HepG2 (cell line): ENCODE measurements at regions not wholly inside any gene's neighbourhood (a gene's known extent, or its start where the extent isn't known, plus 50 kb on each side); places are given as distances from the start of the nearest gene placed in this dataset.

ENCODE experiments used
- ATAC-seq: fragments of 200-7000 bp; cut with Tn5 transposase; 3 replicates; pipeline ENCODE4 v1.9.1; 2020; ENCODE audit warnings: mild to moderate bottlenecking, moderate library complexity
- BruUV-seq: library from RNA; stranded (reverse); fragments of 400-500 nt; replicated peaks from 2 replicates; lab custom pipeline; 2021; lab: Mats Ljungman, UMichigan
- CTCF ChIA-PET: fragments of 300-600 bp; formaldehyde crosslinking; extraction: SDS; loops from one replicate; lab custom pipeline; 2021; ENCODE audit warnings: low total read pairs, inconsistent platforms, low intra/inter-chr PET ratio; lab: Yijun Ruan, JAX
- POLR2A ChIA-PET: fragments of 350-600 bp; sonication (Branson Sonifier 250); formaldehyde crosslinking; loops from one replicate; lab custom pipeline; 2020; ENCODE audit warnings: antibody characterized with exemption, inconsistent platforms; lab: Yijun Ruan, JAX
- DNase-seq: peaks from one replicate; pipeline ENCODE4 v3.0.0-alpha.2; 2015; ENCODE audit warnings: low spot score
- FAIRE-seq: peaks from 3 replicates; lab custom pipeline; 2011; peaks lifted over from hg19 to GRCh38; lab: Jason Lieb, UNC
- H2AFZ ChIP-seq: one replicate; pipeline ENCODE4 v1.6.1; 2011; ENCODE audit warnings: low read length, inconsistent platforms
- H3K27ac ChIP-seq: fragments of 300-600 bp; 3 replicates; pipeline ENCODE4 v1.8.0; 2011; ENCODE audit warnings: mixed run types, mild to moderate bottlenecking, mixed read lengths, low read length, inconsistent platforms; ENCODE audit not compliant: insufficient read depth; ENCODE audit errors: extremely low read length
- H3K27me3 ChIP-seq, 2 experiments: fragments of 200-600 bp in 1 of 2; 2 replicates in 1 of 2; 3 replicates in 1 of 2; pipeline versions ENCODE4 v1.6.0 to v1.8.0; 2011; ENCODE audit warnings: low read length in 2 of 2, mild to moderate bottlenecking in 2 of 2, moderate library complexity in 2 of 2, inconsistent platforms in 1 of 2; ENCODE audit not compliant: insufficient read depth in 2 of 2, control insufficient read depth in 1 of 2
- H3K36me3 ChIP-seq, 2 experiments: fragments of 200-600 bp in 1 of 2; replicated peaks in 1 of 2; 2 replicates in 1 of 2; 3 replicates in 1 of 2; pipeline versions ENCODE4 v1.5.1 to v1.8.0; 2011; ENCODE audit warnings: low read length in 2 of 2, inconsistent platforms in 1 of 2; ENCODE audit not compliant: insufficient read depth in 2 of 2, control insufficient read depth in 1 of 2
- H3K4me1 ChIP-seq: 2 replicates; pipeline ENCODE4 v1.5.1; 2012; ENCODE audit warnings: low read length, inconsistent platforms; ENCODE audit not compliant: insufficient read depth
- H3K4me2 ChIP-seq: 2 replicates; pipeline ENCODE4 v1.6.0; 2011; ENCODE audit warnings: low read depth, low read length, inconsistent platforms
- H3K4me3 ChIP-seq, 3 experiments: fragments of 200-600 bp in 1 of 3; sonication (generic), shearing (Covaris generic) in 1 of 3; replicated peaks in 1 of 3; 2 replicates each; pipeline ENCODE4 v1.5.1; 2011 to 2016; ENCODE audit warnings: low read length in 3 of 3, inconsistent platforms in 2 of 3, low read depth in 2 of 3, mild to moderate bottlenecking in 2 of 3, control low read depth in 1 of 3, mixed read lengths in 1 of 3; ENCODE audit not compliant: insufficient read depth in 1 of 3
- H3K79me2 ChIP-seq: one replicate; pipeline ENCODE4 v1.6.1; 2011; ENCODE audit warnings: low read length, inconsistent platforms; ENCODE audit not compliant: insufficient read depth
- H3K9ac ChIP-seq: 2 replicates; pipeline ENCODE4 v1.6.0; 2011; ENCODE audit warnings: mild to moderate bottlenecking, low read depth, low read length, inconsistent platforms; ENCODE audit not compliant: insufficient read depth
- H3K9me3 ChIP-seq: 2 replicates; pipeline ENCODE4 v1.5.1; 2012; ENCODE audit warnings: mild to moderate bottlenecking, low read length
- H4K20me1 ChIP-seq: 2 replicates; pipeline ENCODE4 v1.6.0; 2011; ENCODE audit warnings: inconsistent platforms, mild to moderate bottlenecking, low read length, moderate library complexity; ENCODE audit not compliant: insufficient read depth
- HDAC1 ChIP-seq: sonication (generic); formaldehyde crosslinking; IDR thresholded peaks from 2 replicates; pipeline ENCODE4 v1.5.1; 2020; ENCODE audit warnings: mild to moderate bottlenecking, missing genetic modification reagents
- HOXD1 ChIP-seq: sonication (generic); formaldehyde crosslinking; IDR thresholded peaks from 2 replicates; pipeline ENCODE4 v1.5.0; 2020; ENCODE audit warnings: missing genetic modification reagents
- MEF2D ChIP-seq: sonication (generic); formaldehyde crosslinking; IDR thresholded peaks from 2 replicates; pipeline ENCODE4 v1.5.1; 2020; ENCODE audit warnings: mild to moderate bottlenecking, missing genetic modification reagents
- MLLT10 ChIP-seq: sonication (generic); formaldehyde crosslinking; IDR thresholded peaks from 2 replicates; pipeline ENCODE4 v1.4.0; 2020; ENCODE audit warnings: missing genetic modification reagents
- POLR2A ChIP-seq, 2 experiments: IDR thresholded peaks; 2 replicates each; pipeline ENCODE4 v1.6.1; 2011; ENCODE audit warnings: low read depth in 2 of 2, low read length in 2 of 2, mild to moderate bottlenecking in 1 of 2, moderate library complexity in 1 of 2; ENCODE audit not compliant: insufficient read depth in 1 of 2
- REL ChIP-seq: sonication (generic); formaldehyde crosslinking; conservative IDR thresholded peaks from 2 replicates; pipeline ENCODE4 v1.8.0; 2022; ENCODE audit warnings: mild to moderate bottlenecking, missing genetic modification reagents, moderate library complexity
- ZBTB42 ChIP-seq: sonication (generic); formaldehyde crosslinking; IDR thresholded peaks from 2 replicates; pipeline ENCODE4 v1.5.0; 2020; ENCODE audit warnings: mild to moderate bottlenecking, missing genetic modification reagents
- ZNF124 ChIP-seq: sonication (generic); formaldehyde crosslinking; IDR thresholded peaks from 2 replicates; pipeline ENCODE4 v1.4.0; 2020; ENCODE audit warnings: missing genetic modification reagents
- ZNF660 ChIP-seq: sonication (generic); formaldehyde crosslinking; IDR thresholded peaks from 2 replicates; pipeline ENCODE4 v1.5.1; 2020; ENCODE audit warnings: mild to moderate bottlenecking, low read depth, missing genetic modification reagents, borderline replicate concordance
- ZZZ3 ChIP-seq: sonication (generic); formaldehyde crosslinking; IDR thresholded peaks from 2 replicates; pipeline ENCODE4 v1.4.0; 2020; ENCODE audit warnings: missing genetic modification reagents, mild to moderate bottlenecking, borderline replicate concordance
- WGBS: methylation state at CpG from one replicate; pipeline ENCODE4 v1.1.6; 2017; ENCODE audit warnings: low lambda C conversion rate; 5-methylcytosine and 5-hydroxymethylcytosine counted together
- in situ Hi-C: cut with HindIII; loops from 2 replicates; pipeline ENCODE4 v1.10.0; 2017; ENCODE audit warnings: low pct_unique_long_range_greater_than_20kb; ENCODE audit not compliant: extremely low pct_ligation_motif_present
- intact Hi-C: fragments of 100-400 bp; cut with micrococcal nuclease; formaldehyde crosslinking; loops from one replicate; pipeline ENCODE4 v1.10.0; 2022; ENCODE audit not compliant: unreplicated experiment
- TF ChIP-seq, protein P1 (sequence below): sonication (generic); formaldehyde crosslinking; IDR thresholded peaks from 2 replicates; pipeline ENCODE4 v1.4.0; 2020; ENCODE audit warnings: mild to moderate bottlenecking, missing genetic modification reagents
- TF ChIP-seq, protein P2 (sequence below): sonication (generic); formaldehyde crosslinking; IDR thresholded peaks from 2 replicates; pipeline ENCODE4 v1.8.0; 2023; ENCODE audit warnings: mild to moderate bottlenecking, missing genetic modification reagents

GRCh38 chr20:55777641-55778040 is 227.7 kb downstream of the CBLN4 start (continued):
- TF ChIP-seq HOXD1 (CRISPR knock-in tag), result no peak
- TF ChIP-seq MLLT10 (CRISPR knock-in tag), result no peak
- TF ChIP-seq ZBTB42 (CRISPR knock-in tag), result no peak

DNA sequence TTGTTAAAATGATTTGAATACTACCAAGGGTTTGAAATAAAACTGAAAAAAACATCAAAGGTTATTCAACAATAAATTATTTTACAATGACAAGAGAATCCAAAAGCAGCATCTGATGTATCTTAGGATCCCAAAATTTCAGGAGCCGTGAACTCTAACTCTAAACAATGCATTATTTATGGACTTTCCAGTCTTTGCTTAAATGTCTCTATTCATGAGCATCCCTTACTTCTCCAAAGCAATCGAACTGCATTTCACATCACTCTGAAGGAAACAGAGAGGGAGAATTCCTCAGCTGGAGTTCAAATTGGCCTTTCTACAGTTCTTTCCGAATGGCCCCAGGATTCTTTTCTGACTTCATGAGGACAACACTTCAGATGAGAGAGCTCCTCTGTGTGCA is 229.1 kb downstream of the CBLN4 start:
- FAIRE-seq, result no peak
- H3K27ac ChIP-seq, result no peak overlapping the region
- no peaks in the 10 kb centered on the region for H3K79me2 ChIP-seq
- no peak overlapping the region for H3K4me3 ChIP-seq
- H4K20me1 ChIP-seq, result no peaks in the 10 kb centered on the region
- in situ Hi-C loops, result no loop called here
- no peaks in the 10 kb centered on the region for H3K27me3 ChIP-seq
- BruUV-seq, result no TSS peak
- H3K9me3 ChIP-seq, result peaks cover 95% of the 10 kb centered on the region
- CTCF ChIA-PET, result no interaction called here
- no peak overlapping the region for H3K9ac ChIP-seq
- ATAC-seq, result no peak
- DNase-seq, result no peak
- no peak overlapping the region for H2AFZ ChIP-seq
- no peaks in the 10 kb centered on the region for H3K36me3 ChIP-seq
- H3K4me1 ChIP-seq, result no peaks in the 10 kb centered on the region
- POLR2A ChIA-PET, result no interaction called here
- TF ChIP-seq MEF2D (CRISPR knock-in tag) (no peak), ZNF124 (CRISPR knock-in tag) (no peak), ZZZ3 (CRISPR knock-in tag) (no peak), HDAC1 (no peak), POLR2A (IDR thresholded peaks at IDR 0.05; ENCODE audit: insufficient read depth in 1 of 2, low read depth in 2 of 2, low read length in 2 of 2) (no peak), REL (CRISPR knock-in tag) (no peak), ZNF660 (CRISPR knock-in tag) (no peak)
- TF ChIP-seq, protein P1, sequence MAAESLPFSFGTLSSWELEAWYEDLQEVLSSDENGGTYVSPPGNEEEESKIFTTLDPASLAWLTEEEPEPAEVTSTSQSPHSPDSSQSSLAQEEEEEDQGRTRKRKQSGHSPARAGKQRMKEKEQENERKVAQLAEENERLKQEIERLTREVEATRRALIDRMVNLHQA (CRISPR knock-in tag), result no peak
- TF ChIP-seq, protein P2, sequence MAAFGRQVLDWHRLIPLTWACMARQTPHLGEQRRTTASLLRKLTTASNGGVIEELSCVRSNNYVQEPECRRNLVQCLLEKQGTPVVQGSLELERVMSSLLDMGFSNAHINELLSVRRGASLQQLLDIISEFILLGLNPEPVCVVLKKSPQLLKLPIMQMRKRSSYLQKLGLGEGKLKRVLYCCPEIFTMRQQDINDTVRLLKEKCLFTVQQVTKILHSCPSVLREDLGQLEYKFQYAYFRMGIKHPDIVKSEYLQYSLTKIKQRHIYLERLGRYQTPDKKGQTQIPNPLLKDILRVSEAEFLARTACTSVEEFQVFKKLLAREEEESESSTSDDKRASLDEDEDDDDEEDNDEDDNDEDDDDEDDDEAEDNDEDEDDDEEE (CRISPR knock-in tag), result no peak
- TF ChIP-seq, all 625 proteins: peak for 0
- intact Hi-C loops, result no loop called here
- WGBS, result 21% methylated on average over 3 of the region's 3 CpGs
- no peak overlapping the region for H3K4me2 ChIP-seq
